GM12891 (cell line): ENCODE measurements at regions not wholly inside any gene's neighbourhood (a gene's known extent, or its start where the extent isn't known, plus 50 kb on each side); places are given as distances from the start of the nearest gene placed in this dataset.

Experiments
- PAX5 ChIP-seq: IDR thresholded peaks from 2 replicates; pipeline ENCODE4 v1.6.1; 2011; ENCODE audit warnings: low read length, moderate library complexity, mild to moderate bottlenecking; ENCODE audit not compliant: insufficient read depth, severe bottlenecking
- POLR2A ChIP-seq: IDR thresholded peaks from 2 replicates; pipeline ENCODE4 v1.6.1; 2011; ENCODE audit warnings: low read depth, low read length, control low read depth
- POLR2AphosphoS5 ChIP-seq: IDR thresholded peaks from 2 replicates; pipeline ENCODE4 v1.6.1; 2011; ENCODE audit warnings: low read depth, low read length, control low read depth
- POU2F2 ChIP-seq: IDR thresholded peaks from 2 replicates; pipeline ENCODE4 v1.6.1; 2011; ENCODE audit warnings: low read depth, mild to moderate bottlenecking, control low read depth, low read length, moderate library complexity
- SPI1 ChIP-seq: IDR thresholded peaks from 2 replicates; pipeline ENCODE4 v1.6.1; 2011; ENCODE audit warnings: low read depth, low read length, control low read depth
- TAF1 ChIP-seq: IDR thresholded peaks from 2 replicates; pipeline ENCODE4 v1.6.1; 2011; ENCODE audit warnings: low read depth, low read length, control low read depth

GRCh38 chr4:106809076-106809475 lies 227.0 kb downstream of the DKK2 start:
- TF ChIP-seq POLR2AphosphoS5 (no peak), TAF1 (no peak), POLR2A (no peak), POU2F2 (no peak), SPI1 (no peak), PAX5 (no peak)
